Peyer's patch (tissue), 4 donors: ENCODE measurements at regions not wholly inside any gene's neighbourhood (a gene's known extent, or its start where the extent isn't known, plus 50 kb on each side); places are given as distances from the start of the nearest gene placed in this dataset.

Source experiments
- DNase-seq, 3 donors: peaks; one replicate each; pipeline ENCODE4 v3.0.0-alpha.2; 2017 to 2019
- H3K27ac ChIP-seq, 4 donors: fragments of 200-600 bp; sonication (generic); one replicate each; pipeline ENCODE4 v1.5.1; 2016 to 2019
- H3K27me3 ChIP-seq, 2 donors: fragments of 200-600 bp; sonication (generic); one replicate each; pipeline ENCODE4 v1.5.1; 2019
- H3K36me3 ChIP-seq, 3 donors: fragments of 200-600 bp; sonication (generic); one replicate each; pipeline ENCODE4 v1.5.1; 2016 to 2019
- H3K4me1 ChIP-seq, 4 donors: fragments of 200-600 bp; sonication (generic); one replicate each; pipeline ENCODE4 v1.5.1; 2016 to 2019
- H3K4me3 ChIP-seq, 4 donors: fragments of 200-600 bp; sonication (generic); 1 replicate in 3 of 4; 2 replicates in 1 of 4; pipeline ENCODE4 v1.5.1; 2016 to 2019; ENCODE audit warnings: mild to moderate bottlenecking in 1 of 4
- H3K9me3 ChIP-seq, 4 donors: fragments of 200-600 bp; sonication (generic); one replicate each; pipeline ENCODE4 v1.5.1; 2016 to 2019; ENCODE audit warnings: mild to moderate bottlenecking in 1 of 4
- CTCF ChIP-seq, 6 experiments: fragments of 450-650 bp in 4 of 6; fragments of 200-600 bp in 2 of 6; sonication (generic) in 1 of 6; IDR thresholded peaks; one replicate each; pipeline ENCODE4 v1.5.1; 2017 to 2019; ENCODE audit warnings: antibody characterized with exemption in 6 of 6, mild to moderate bottlenecking in 3 of 6, moderate library complexity in 1 of 6
- POLR2A ChIP-seq, 2 donors: fragments of 450-650 bp; IDR thresholded peaks; one replicate each; pipeline ENCODE4 v1.5.1; 2017; ENCODE audit warnings: antibody characterized with exemption in 2 of 2, mild to moderate bottlenecking in 2 of 2, moderate library complexity in 2 of 2

GRCh38 chr17:74070374-74070773 is 133.1 kb upstream of the RPL38 start:
- H3K36me3 ChIP-seq = no peaks in the 10 kb centered on the region

GRCh38 chr17:74070998-74071679 is 132.3 kb upstream of the RPL38 start:
- TF ChIP-seq CTCF (IDR thresholded peaks at IDR 0.05) (no peak), POLR2A (IDR thresholded peaks at IDR 0.05) (no peak)
- no peaks in the 10 kb centered on the region for H3K36me3 ChIP-seq
- no peaks in the 10 kb centered on the region for H3K9me3 ChIP-seq
- no peaks in the 10 kb centered on the region for H3K4me1 ChIP-seq
- no peak overlapping the region for H3K27ac ChIP-seq
- no peak overlapping the region for H3K4me3 ChIP-seq
- no peak for DNase-seq
- H3K27me3 ChIP-seq = no peaks in the 10 kb centered on the region

More at GRCh38 chr17:74070374-74070773, 133.1 kb upstream of the RPL38 start:
- no peaks in the 10 kb centered on the region for H3K9me3 ChIP-seq
- no peak overlapping the region for H3K4me3 ChIP-seq
- no peaks in the 10 kb centered on the region for H3K27me3 ChIP-seq
- no peak for DNase-seq
- TF ChIP-seq CTCF (IDR thresholded peaks at IDR 0.05) (no peak), POLR2A (IDR thresholded peaks at IDR 0.05) (no peak)
- H3K27ac ChIP-seq = no peak overlapping the region
- no peaks in the 10 kb centered on the region for H3K4me1 ChIP-seq

- Histone ChIP-seq H3K27ac (no peak overlapping the region), H3K4me3 (no peak overlapping the region), H3K4me1 (no peaks in the 10 kb centered on the region), H3K36me3 (no peaks in the 10 kb centered on the region), H3K27me3 (no peaks in the 10 kb centered on the region), H3K9me3 (no peaks in the 10 kb centered on the region)
- no peak for TF ChIP-seq CTCF (IDR thresholded peaks at IDR 0.05)
- no peak for TF ChIP-seq POLR2A (IDR thresholded peaks at IDR 0.05)
- no peak for DNase-seq
Measured at GRCh38 chr17:74072340-74072739, 131.1 kb upstream of the RPL38 start.

- DNase-seq = no peak
- no peak overlapping the region for H3K27ac ChIP-seq
- H3K4me3 ChIP-seq = no peak overlapping the region
- TF ChIP-seq CTCF (IDR thresholded peaks at IDR 0.05) = no peak
- no peak for TF ChIP-seq POLR2A (IDR thresholded peaks at IDR 0.05)
- no peaks in the 10 kb centered on the region for H3K27me3 ChIP-seq
- no peaks in the 10 kb centered on the region for H3K9me3 ChIP-seq
- H3K36me3 ChIP-seq = no peaks in the 10 kb centered on the region
- no peaks in the 10 kb centered on the region for H3K4me1 ChIP-seq
Measured at GRCh38 chr17:74076446-74076845, 127.0 kb upstream of the RPL38 start.

GRCh38 chr17:74077231-74077630 is 126.2 kb upstream of the RPL38 start:
- H3K27me3 ChIP-seq = no peaks in the 10 kb centered on the region
- H3K9me3 ChIP-seq = no peaks in the 10 kb centered on the region
- H3K4me1 ChIP-seq = no peaks in the 10 kb centered on the region
- no peak overlapping the region for H3K4me3 ChIP-seq
- TF ChIP-seq POLR2A (IDR thresholded peaks at IDR 0.05) (no peak), CTCF (IDR thresholded peaks at IDR 0.05) (no peak)
- H3K27ac ChIP-seq = no peak overlapping the region
- no peaks in the 10 kb centered on the region for H3K36me3 ChIP-seq
- no peak for DNase-seq
